Neuronal stem cell (in vitro differentiated cells): ENCODE measurements at regions not wholly inside any gene's neighbourhood (a gene's known extent, or its start where the extent isn't known, plus 50 kb on each side); places are given as distances from the start of the nearest gene placed in this dataset.

Experiments used
- DNase-seq: peaks from one replicate; pipeline ENCODE4 v3.0.0-alpha.2; 2013; ENCODE audit warnings: low spot score
- H2AFZ ChIP-seq: one replicate; pipeline ENCODE4 v1.6.1; 2013; ENCODE audit warnings: mild to moderate bottlenecking, low read length, inconsistent platforms
- H2AK5ac ChIP-seq: 2 replicates; pipeline ENCODE4 v1.6.1; 2013; ENCODE audit warnings: low read depth, mild to moderate bottlenecking, inconsistent platforms, low read length, moderate library complexity, mixed read lengths
- H2BK120ac ChIP-seq: 2 replicates; pipeline ENCODE4 v1.6.1; 2013; ENCODE audit warnings: low read depth, mild to moderate bottlenecking, inconsistent platforms, low read length, moderate library complexity, mixed read lengths
- H2BK12ac ChIP-seq: one replicate; pipeline ENCODE4 v1.6.1; 2013; ENCODE audit warnings: low read length, inconsistent platforms
- H2BK15ac ChIP-seq: 2 replicates; pipeline ENCODE4 v1.6.1; 2013; ENCODE audit warnings: mild to moderate bottlenecking, low read length, inconsistent platforms, mixed read lengths
- H2BK5ac ChIP-seq: one replicate; pipeline ENCODE4 v1.6.1; 2013; ENCODE audit warnings: inconsistent platforms, mild to moderate bottlenecking, low read length, moderate library complexity
- H3K14ac ChIP-seq: one replicate; pipeline ENCODE4 v1.6.1; 2013; ENCODE audit warnings: low read length, inconsistent platforms
- H3K18ac ChIP-seq: 2 replicates; pipeline ENCODE4 v1.6.1; 2013; ENCODE audit warnings: low read length, inconsistent platforms
- H3K23ac ChIP-seq: 2 replicates; pipeline ENCODE4 v1.6.1; 2013; ENCODE audit warnings: low read depth, mild to moderate bottlenecking, mixed read lengths, low read length, inconsistent platforms; ENCODE audit not compliant: poor library complexity
- H3K27ac ChIP-seq: replicated peaks from 3 replicates; pipeline ENCODE4 v1.5.1; 2013; ENCODE audit warnings: low read length, inconsistent platforms
- H3K27me3 ChIP-seq, 3 experiments: 2 replicates each; pipeline ENCODE4 v1.6.1; 2013; ENCODE audit warnings: low read length in 3 of 3, mild to moderate bottlenecking in 2 of 3, inconsistent platforms in 1 of 3, low read depth in 1 of 3, mixed read lengths in 1 of 3, moderate library complexity in 1 of 3; ENCODE audit not compliant: control insufficient read depth in 3 of 3, insufficient read depth in 3 of 3
- H3K36me3 ChIP-seq, 2 donors: replicated peaks in 1 of 2; 2 replicates each; pipeline ENCODE4 v1.6.1; 2013; ENCODE audit warnings: low read length in 2 of 2; ENCODE audit not compliant: control insufficient read depth in 2 of 2, insufficient read depth in 2 of 2
- H3K4ac ChIP-seq: 2 replicates; pipeline ENCODE4 v1.6.1; 2013; ENCODE audit warnings: inconsistent platforms, mild to moderate bottlenecking, low read length, moderate library complexity
- H3K4me1 ChIP-seq, 2 donors: 1 replicate in 1 of 2; 2 replicates in 1 of 2; pipeline ENCODE4 v1.6.1; 2013; ENCODE audit warnings: low read length in 2 of 2, low read depth in 1 of 2; ENCODE audit not compliant: control insufficient read depth in 2 of 2, insufficient read depth in 1 of 2
- H3K4me2 ChIP-seq: one replicate; pipeline ENCODE4 v1.6.1; 2013; ENCODE audit warnings: mild to moderate bottlenecking, low read length, inconsistent platforms; ENCODE audit not compliant: insufficient read depth, poor library complexity, severe bottlenecking
- H3K4me3 ChIP-seq, 2 donors: 2 replicates each; pipeline ENCODE4 v1.5.1; 2013; ENCODE audit warnings: low read length in 2 of 2, mild to moderate bottlenecking in 2 of 2, inconsistent platforms in 1 of 2, moderate library complexity in 1 of 2
- H3K79me1 ChIP-seq: one replicate; pipeline ENCODE4 v1.6.1; 2013; ENCODE audit warnings: low read depth, mild to moderate bottlenecking, inconsistent platforms, low read length, moderate library complexity
- H3K9ac ChIP-seq: one replicate; pipeline ENCODE4 v1.6.1; 2013; ENCODE audit warnings: mild to moderate bottlenecking, low read depth, low read length, inconsistent platforms; ENCODE audit not compliant: poor library complexity
- H3K9me3 ChIP-seq, 2 donors: replicated peaks in 1 of 2; 2 replicates each; pipeline versions ENCODE3 to v1.6.1; 2013; ENCODE audit warnings: low read length in 2 of 2, mild to moderate bottlenecking in 2 of 2, inconsistent platforms in 1 of 2, low read depth in 1 of 2, mixed read lengths in 1 of 2, moderate library complexity in 1 of 2; ENCODE audit not compliant: control insufficient read depth in 2 of 2, insufficient read depth in 1 of 2
- H4K8ac ChIP-seq: one replicate; pipeline ENCODE4 v1.6.1; 2013; ENCODE audit warnings: low read depth, mild to moderate bottlenecking, inconsistent platforms, low read length, moderate library complexity
- H4K91ac ChIP-seq: one replicate; pipeline ENCODE4 v1.6.1; 2013; ENCODE audit warnings: low read length, low read depth, mild to moderate bottlenecking, inconsistent platforms; ENCODE audit not compliant: poor library complexity
- WGBS, 2 donors: extraction: QIAGEN DNeasy Blood & Tissue Kit; methylation state at CpG; one replicate each; pipeline ENCODE4 v1.1.7; 2013; ENCODE audit warnings: missing lambda C conversion rate in 2 of 2, mixed read lengths in 1 of 2; ENCODE audit not compliant: insufficient read length in 2 of 2, insufficient replicate concordance in 1 of 2; ENCODE audit errors: extremely low coverage in 2 of 2; 5-methylcytosine and 5-hydroxymethylcytosine counted together

DNA sequence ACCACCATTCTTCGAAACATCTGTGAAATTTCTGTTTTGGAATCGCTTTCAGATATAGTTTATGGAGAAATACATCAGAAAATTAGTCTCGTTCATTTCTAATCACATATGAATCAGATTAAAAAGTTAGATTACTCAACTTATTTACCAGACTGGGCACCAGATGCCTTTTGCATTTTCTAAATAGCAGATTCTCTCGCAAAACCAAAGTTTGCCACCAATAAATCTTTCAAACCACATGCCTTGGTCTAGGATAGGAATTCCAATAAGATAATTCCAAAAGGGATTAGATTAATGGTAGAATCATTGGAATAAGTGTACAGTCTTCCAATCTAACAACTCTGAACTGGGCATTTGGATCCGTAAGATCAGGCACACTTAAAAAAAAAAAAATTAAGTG lies 160.4 kb upstream of the TAB2 start:
- no peak overlapping the region for H3K4me3 ChIP-seq
- no peak overlapping the region for H3K27ac ChIP-seq
- no peaks in the 10 kb centered on the region for H3K36me3 ChIP-seq
- no peak overlapping the region for H2BK15ac ChIP-seq
- no peak overlapping the region for H2BK5ac ChIP-seq
- WGBS, 2 donors, result no CpG with 5 or more reads among the region's 5 CpGs
- peaks cover 0 to 2% of the 10 kb centered on the region in 2 donors for H3K4me1 ChIP-seq
- no peak overlapping the region for H3K9ac ChIP-seq
- H2AFZ ChIP-seq, result no peak overlapping the region
- no peaks in the 10 kb centered on the region for H3K79me1 ChIP-seq
- DNase-seq, result no peak
- H2BK12ac ChIP-seq, result no peak overlapping the region
- no peak overlapping the region for H4K91ac ChIP-seq
- peaks cover 0 to 5% (median 0%) of the 10 kb centered on the region in 3 experiments for H3K27me3 ChIP-seq
- no peak overlapping the region for H3K23ac ChIP-seq
- no peak overlapping the region for H2BK120ac ChIP-seq
- no peak overlapping the region for H3K4ac ChIP-seq
- H3K4me2 ChIP-seq, result no peak overlapping the region
- H3K18ac ChIP-seq, result no peak overlapping the region
- H4K8ac ChIP-seq, result no peak overlapping the region
- H2AK5ac ChIP-seq, result no peak overlapping the region
- H3K9me3 ChIP-seq, result no peaks in the 10 kb centered on the region
- no peak overlapping the region for H3K14ac ChIP-seq

DNA sequence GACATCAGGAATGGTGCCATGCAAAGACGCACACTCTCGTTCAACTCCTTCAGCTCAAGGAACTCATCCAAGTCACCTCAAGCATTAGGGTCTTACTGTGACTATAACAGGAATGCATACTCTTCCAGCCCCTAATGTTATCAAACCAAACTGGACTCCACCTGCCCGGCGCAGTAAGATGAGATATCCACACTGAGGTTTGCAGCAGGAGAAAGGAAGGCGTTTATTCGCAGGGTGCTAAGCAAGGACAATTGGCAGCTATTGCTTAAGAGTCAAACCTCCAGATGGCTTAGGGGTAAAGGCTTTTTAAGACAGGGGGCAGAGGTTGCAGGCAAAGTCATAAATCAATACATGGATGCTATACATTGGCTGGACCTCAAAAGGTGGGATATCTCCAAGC lies 159.4 kb upstream of the TAB2 start:
- Histone ChIP-seq H3K36me3 (no peaks in the 10 kb centered on the region), H2BK5ac (no peak overlapping the region), H3K4me2 (no peak overlapping the region), H3K23ac (no peak overlapping the region), H2AK5ac (no peak overlapping the region), H2BK12ac (no peak overlapping the region), H2BK120ac (no peak overlapping the region), H2BK15ac (no peak overlapping the region), H3K9me3 (no peaks in the 10 kb centered on the region), H3K4me1 (peaks cover 0 to 2% of the 10 kb centered on the region in 2 donors), H3K27ac (no peak overlapping the region), H4K8ac (no peak overlapping the region), H4K91ac (no peak overlapping the region), H2AFZ (no peak overlapping the region), H3K4me3 (no peak overlapping the region), H3K79me1 (no peaks in the 10 kb centered on the region), H3K18ac (no peak overlapping the region), H3K4ac (no peak overlapping the region), H3K9ac (no peak overlapping the region), H3K27me3 (no peaks in the 10 kb centered on the region), H3K14ac (no peak overlapping the region)
- no CpG with 5 or more reads among the region's 6 CpGs for WGBS, 2 donors
- no peak for DNase-seq

DNA sequence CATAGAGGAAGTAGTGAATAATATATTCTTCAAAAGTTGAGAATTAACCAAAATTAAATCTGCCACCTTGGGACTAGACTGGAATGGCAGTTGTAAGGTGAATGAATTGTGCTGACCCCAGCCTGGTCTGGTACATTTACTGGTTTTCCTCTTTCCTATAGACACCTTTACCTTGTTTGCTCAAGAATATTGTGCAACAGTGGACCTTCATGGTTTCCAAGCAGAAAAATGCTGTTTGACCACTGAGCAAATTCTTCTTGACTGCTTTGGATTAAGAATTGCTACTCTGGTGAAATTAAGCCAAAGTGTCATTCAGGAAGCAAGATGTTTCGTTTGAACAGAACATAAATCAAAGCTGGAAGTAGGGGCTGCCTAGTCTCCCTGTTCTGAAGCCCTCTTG lies 156.6 kb upstream of the TAB2 start:
- Histone ChIP-seq H3K27ac (no peak overlapping the region), H3K14ac (no peak overlapping the region), H3K4me1 (peaks cover 0 to 2% of the 10 kb centered on the region in 2 donors), H3K27me3 (no peaks in the 10 kb centered on the region), H3K9me3 (no peaks in the 10 kb centered on the region), H3K79me1 (no peaks in the 10 kb centered on the region), H2BK12ac (no peak overlapping the region), H3K18ac (no peak overlapping the region), H2BK15ac (no peak overlapping the region), H3K4me3 (no peak overlapping the region), H3K36me3 (no peaks in the 10 kb centered on the region), H2BK5ac (no peak overlapping the region), H4K91ac (no peak overlapping the region), H2BK120ac (no peak overlapping the region), H3K23ac (no peak overlapping the region), H4K8ac (no peak overlapping the region), H2AFZ (no peak overlapping the region), H3K9ac (no peak overlapping the region), H2AK5ac (no peak overlapping the region), H3K4me2 (no peak overlapping the region), H3K4ac (no peak overlapping the region)
- no peak for DNase-seq
- no CpG with 5 or more reads among the region's 1 CpG for WGBS, 2 donors

DNA sequence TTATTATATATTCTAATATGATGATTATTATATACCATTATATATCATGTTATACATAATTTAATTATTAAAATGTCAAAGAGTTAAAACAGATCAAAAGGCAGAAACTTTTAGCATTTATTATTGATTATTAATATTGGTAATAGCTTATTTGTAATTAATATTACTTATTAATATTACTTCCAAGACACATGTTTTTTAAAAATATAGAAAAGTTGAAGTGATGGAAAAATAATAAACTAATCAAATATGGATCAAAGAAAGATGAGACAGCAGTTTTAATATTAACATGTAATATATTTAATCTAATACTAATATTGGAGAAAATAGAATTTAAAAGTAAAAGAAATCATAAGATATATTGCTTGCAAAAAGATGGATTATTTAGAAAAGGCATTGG lies 154.6 kb upstream of the TAB2 start:
- Histone ChIP-seq H2BK5ac (no peak overlapping the region), H4K91ac (no peak overlapping the region), H2BK12ac (no peak overlapping the region), H3K4me2 (no peak overlapping the region), H2AFZ (no peak overlapping the region), H3K14ac (no peak overlapping the region), H3K9ac (no peak overlapping the region), H2AK5ac (no peak overlapping the region), H3K4me1 (peaks cover 5% of the 10 kb centered on the region in 2 donors), H3K9me3 (no peaks in the 10 kb centered on the region), H3K4me3 (no peak overlapping the region), H3K4ac (no peak overlapping the region), H4K8ac (no peak overlapping the region), H3K27ac (no peak overlapping the region), H2BK120ac (no peak overlapping the region), H3K27me3 (no peaks in the 10 kb centered on the region), H3K18ac (no peak overlapping the region), H3K23ac (no peak overlapping the region), H3K36me3 (no peaks in the 10 kb centered on the region), H3K79me1 (no peaks in the 10 kb centered on the region), H2BK15ac (no peak overlapping the region)
- no peak for DNase-seq
